Neural progenitor cell (in vitro differentiated cells): ENCODE measurements at regions not wholly inside any gene's neighbourhood (a gene's known extent, or its start where the extent isn't known, plus 50 kb on each side); places are given as distances from the start of the nearest gene placed in this dataset.
"Not testable (repeated sequence)": the region's sequence is repeated elsewhere in the genome, so short reads cannot be mapped to it uniquely, and the experiment has no call there.

ENCODE experiments used
- DNase-seq: peaks from one replicate; pipeline ENCODE4 v3.0.0-alpha.2; 2016; ENCODE audit warnings: low spot score
- H2AFZ ChIP-seq: fragments of 200-600 bp; sonication (generic); replicated peaks from 2 replicates; pipeline ENCODE4 v1.6.1; 2016; ENCODE audit warnings: antibody characterized with exemption
- H3F3A ChIP-seq: fragments of 200-600 bp; sonication (generic); 2 replicates; pipeline ENCODE4 v1.6.1; 2016; ENCODE audit warnings: antibody characterized with exemption, low read depth
- H3K27ac ChIP-seq: fragments of 200-600 bp; sonication (generic); 2 replicates; pipeline ENCODE4 v1.5.1; 2016; ENCODE audit warnings: mild to moderate bottlenecking
- H3K27me3 ChIP-seq: fragments of 200-600 bp; sonication (generic); 2 replicates; pipeline ENCODE4 v1.6.1; 2016; ENCODE audit warnings: mild to moderate bottlenecking, moderate library complexity
- H3K36me3 ChIP-seq: fragments of 200-600 bp; sonication (generic); 2 replicates; pipeline ENCODE4 v1.5.1; 2016
- H3K4me1 ChIP-seq: fragments of 200-600 bp; sonication (generic); 2 replicates; pipeline ENCODE4 v1.6.1; 2016; ENCODE audit warnings: mixed run types
- H3K4me2 ChIP-seq: fragments of 200-600 bp; sonication (generic); 2 replicates; pipeline ENCODE4 v1.6.1; 2016
- H3K4me3 ChIP-seq: fragments of 200-600 bp; sonication (generic); 2 replicates; pipeline ENCODE4 v1.5.1; 2016
- H3K79me2 ChIP-seq: fragments of 200-600 bp; sonication (generic); 2 replicates; pipeline ENCODE4 v1.6.1; 2016; ENCODE audit warnings: low read depth
- H3K9ac ChIP-seq: fragments of 200-600 bp; sonication (generic); 2 replicates; pipeline ENCODE4 v1.6.1; 2016
- H3K9me3 ChIP-seq: fragments of 200-600 bp; sonication (generic); 2 replicates; pipeline ENCODE4 v1.5.1; 2016; ENCODE audit warnings: low read depth
- H4K20me1 ChIP-seq: fragments of 200-600 bp; sonication (generic); 2 replicates; pipeline ENCODE4 v1.6.1; 2016; ENCODE audit warnings: low read depth
- H3K27ac Mint-ChIP-seq: 3 replicates; pipeline ENCODE4 v1.8.0; 2021; ENCODE audit warnings: mixed read lengths
- H3K27me3 Mint-ChIP-seq: 2 replicates; pipeline ENCODE4 v1.8.0; 2022; ENCODE audit warnings: low read depth, mild to moderate bottlenecking, inconsistent platforms, moderate library complexity, mixed read lengths; ENCODE audit not compliant: insufficient read depth
- H3K36me3 Mint-ChIP-seq: 3 replicates; pipeline ENCODE4 v1.8.0; 2021; ENCODE audit warnings: mixed read lengths
- H3K4me1 Mint-ChIP-seq: 3 replicates; pipeline ENCODE4 v1.8.0; 2021; ENCODE audit warnings: mixed read lengths
- H3K4me3 Mint-ChIP-seq: 3 replicates; pipeline ENCODE4 v1.8.0; 2021; ENCODE audit warnings: mild to moderate bottlenecking, moderate library complexity, mixed read lengths
- H3K9me3 Mint-ChIP-seq: 3 replicates; pipeline ENCODE4 v1.8.0; 2020; ENCODE audit warnings: mixed read lengths
- EZH2 ChIP-seq: fragments of 200-600 bp; sonication (generic); IDR thresholded peaks from 2 replicates; pipeline ENCODE4 v1.6.1; 2017; ENCODE audit warnings: antibody characterized with exemption, mild to moderate bottlenecking, moderate library complexity
- EZH2phosphoT487 ChIP-seq: fragments of 200-600 bp; sonication (generic); IDR thresholded peaks from 2 replicates; pipeline ENCODE4 v1.6.1; 2017; ENCODE audit warnings: antibody characterized with exemption
- TF ChIP-seq, protein P1 (sequence below): fragments of 200-600 bp; sonication (generic); IDR thresholded peaks from 2 replicates; pipeline ENCODE4 v1.5.1; 2017; ENCODE audit warnings: antibody characterized with exemption, mild to moderate bottlenecking

DNA sequence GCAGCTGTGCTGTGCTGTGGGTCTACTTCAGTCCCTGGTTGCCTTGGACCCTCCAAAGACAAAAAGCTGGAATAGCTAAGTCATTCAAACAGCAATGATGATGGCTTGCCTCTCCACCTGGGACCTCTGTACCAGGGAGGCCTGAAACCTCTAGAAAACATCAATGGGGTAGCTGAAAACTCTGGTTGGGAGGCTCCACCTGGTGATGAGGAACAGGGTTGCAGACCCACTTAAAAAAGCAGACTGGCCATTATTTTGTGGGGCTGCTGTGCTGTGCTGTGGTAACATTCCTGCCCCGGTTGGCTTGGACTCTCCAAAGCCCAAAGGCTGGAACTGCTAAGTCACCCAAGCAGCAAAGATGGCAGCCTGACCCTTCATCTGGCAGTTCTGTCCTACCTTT is 839.3 kb upstream of the ARRDC3 start:
- Histone ChIP-seq H3K9ac (no peak overlapping the region), H3K4me3 (no peak overlapping the region), H3K4me1 (no peaks in the 10 kb centered on the region), H3K4me2 (no peak overlapping the region), H3K27ac (no peak overlapping the region), H3K79me2 (no peaks in the 10 kb centered on the region), H2AFZ (no peak overlapping the region), H3K36me3 (no peaks in the 10 kb centered on the region), H3K27me3 (no peaks in the 10 kb centered on the region), H3K9me3 (no peaks in the 10 kb centered on the region), H4K20me1 (no peaks in the 10 kb centered on the region), H3F3A (no peaks in the 10 kb centered on the region)
- Mint-ChIP-seq H3K4me1 (no peaks in the 10 kb centered on the region), H3K4me3 (no peak overlapping the region), H3K9me3 (peaks cover 38% of the 10 kb centered on the region), H3K27me3 (peaks cover 2% of the 10 kb centered on the region), H3K27ac (no peak overlapping the region), H3K36me3 (peaks cover 8% of the 10 kb centered on the region)
- peak; percentile 8 for DNase-seq
- TF ChIP-seq, protein P1, sequence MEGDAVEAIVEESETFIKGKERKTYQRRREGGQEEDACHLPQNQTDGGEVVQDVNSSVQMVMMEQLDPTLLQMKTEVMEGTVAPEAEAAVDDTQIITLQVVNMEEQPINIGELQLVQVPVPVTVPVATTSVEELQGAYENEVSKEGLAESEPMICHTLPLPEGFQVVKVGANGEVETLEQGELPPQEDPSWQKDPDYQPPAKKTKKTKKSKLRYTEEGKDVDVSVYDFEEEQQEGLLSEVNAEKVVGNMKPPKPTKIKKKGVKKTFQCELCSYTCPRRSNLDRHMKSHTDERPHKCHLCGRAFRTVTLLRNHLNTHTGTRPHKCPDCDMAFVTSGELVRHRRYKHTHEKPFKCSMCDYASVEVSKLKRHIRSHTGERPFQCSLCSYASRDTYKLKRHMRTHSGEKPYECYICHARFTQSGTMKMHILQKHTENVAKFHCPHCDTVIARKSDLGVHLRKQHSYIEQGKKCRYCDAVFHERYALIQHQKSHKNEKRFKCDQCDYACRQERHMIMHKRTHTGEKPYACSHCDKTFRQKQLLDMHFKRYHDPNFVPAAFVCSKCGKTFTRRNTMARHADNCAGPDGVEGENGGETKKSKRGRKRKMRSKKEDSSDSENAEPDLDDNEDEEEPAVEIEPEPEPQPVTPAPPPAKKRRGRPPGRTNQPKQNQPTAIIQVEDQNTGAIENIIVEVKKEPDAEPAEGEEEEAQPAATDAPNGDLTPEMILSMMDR: peak; percentile 39
- no peak for TF ChIP-seq EZH2

DNA sequence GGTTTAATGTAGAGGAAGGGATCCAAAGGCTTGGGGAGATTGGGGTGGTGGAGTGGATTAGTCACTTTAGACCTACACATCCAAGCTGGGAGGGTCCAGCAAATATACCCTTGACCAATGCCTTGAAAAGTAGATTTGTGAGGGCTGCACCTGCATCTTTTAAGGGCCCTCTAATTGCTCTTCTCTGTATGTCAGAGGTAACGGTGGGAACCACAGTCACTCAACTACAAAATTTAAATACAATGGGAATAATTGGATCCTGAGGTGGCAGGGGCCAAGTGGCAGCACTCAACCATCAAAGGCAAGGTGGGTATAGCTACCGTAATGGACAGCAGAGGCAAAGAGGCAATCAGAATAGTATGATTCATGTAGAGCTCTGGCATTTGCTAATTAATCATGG is 833.7 kb upstream of the ARRDC3 start:
- DNase-seq, H3K36me3 ChIP-seq, H3K9me3 ChIP-seq, H3K4me2 ChIP-seq, H3K27me3 Mint-ChIP-seq, H3K9ac ChIP-seq, H3K27me3 ChIP-seq, H3K4me3 Mint-ChIP-seq, H3F3A ChIP-seq, H3K27ac ChIP-seq, H3K4me3 ChIP-seq, H2AFZ ChIP-seq, H3K27ac Mint-ChIP-seq, H4K20me1 ChIP-seq, H3K4me1 Mint-ChIP-seq, H3K79me2 ChIP-seq, H3K4me1 ChIP-seq: not testable (repeated sequence)
- Mint-ChIP-seq H3K36me3 (peaks cover 10% of the 10 kb centered on the region), H3K9me3 (peaks cover 49% of the 10 kb centered on the region)

DNA sequence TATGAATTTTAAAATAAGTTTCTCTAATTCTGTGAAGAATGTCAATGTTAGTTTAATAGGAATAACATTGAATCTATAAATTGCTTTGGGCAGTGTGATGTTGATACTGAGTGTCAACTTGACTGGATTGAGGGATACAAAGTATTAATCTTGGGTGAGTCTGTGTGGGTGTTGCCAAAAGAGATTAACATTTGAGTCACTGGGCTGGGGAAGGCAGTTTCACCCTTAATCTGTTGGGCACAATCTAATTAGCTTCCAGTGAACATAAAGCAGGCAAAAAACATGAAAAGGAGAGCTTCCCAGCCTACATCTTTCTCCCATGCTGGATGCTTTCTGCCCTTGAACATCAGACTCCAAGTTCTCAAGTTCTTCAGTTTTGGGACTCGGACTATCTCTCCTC is 832.0 kb upstream of the ARRDC3 start:
- Histone ChIP-seq H3K79me2 (no peaks in the 10 kb centered on the region), H3K36me3 (no peaks in the 10 kb centered on the region), H3F3A (no peaks in the 10 kb centered on the region), H4K20me1 (no peaks in the 10 kb centered on the region), H3K27ac (no peak overlapping the region), H3K9me3 (no peaks in the 10 kb centered on the region), H3K4me1 (no peaks in the 10 kb centered on the region), H3K4me2 (no peak overlapping the region), H3K4me3 (no peak overlapping the region), H3K27me3 (no peaks in the 10 kb centered on the region), H3K9ac (no peak overlapping the region), H2AFZ (no peak overlapping the region)
- Mint-ChIP-seq H3K4me3 (no peak overlapping the region), H3K9me3 (peaks cover 45% of the 10 kb centered on the region), H3K27me3 (peaks cover 6% of the 10 kb centered on the region), H3K36me3 (peaks cover 10% of the 10 kb centered on the region), H3K4me1 (no peaks in the 10 kb centered on the region), H3K27ac (no peak overlapping the region)
- TF ChIP-seq EZH2phosphoT487 (no peak), EZH2 (no peak)
- TF ChIP-seq, protein P1: no peak
- no peak for DNase-seq

DNA sequence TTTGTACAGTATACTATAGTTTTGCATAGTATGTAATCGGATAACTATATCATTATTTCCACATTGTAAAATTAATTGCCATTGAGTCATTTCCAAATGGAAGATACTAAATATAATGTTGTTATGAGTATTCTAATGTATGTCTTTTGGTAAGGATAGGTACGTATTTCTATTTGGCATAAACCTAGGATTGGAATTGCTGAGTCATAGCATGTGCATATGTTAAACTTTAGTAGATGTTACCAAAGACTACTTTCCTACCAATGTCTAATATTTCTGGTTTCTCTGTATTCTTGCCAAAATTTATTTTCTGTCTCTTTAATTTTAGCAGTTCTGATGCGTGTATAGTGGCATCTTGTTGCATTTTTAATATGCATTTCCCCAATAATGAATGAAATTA is 825.1 kb upstream of the ARRDC3 start:
- Histone ChIP-seq H4K20me1 (no peaks in the 10 kb centered on the region), H3F3A (no peaks in the 10 kb centered on the region), H3K9me3 (peaks cover 4% of the 10 kb centered on the region), H3K4me3 (no peak overlapping the region), H3K4me1 (peaks cover 3% of the 10 kb centered on the region), H3K9ac (no peak overlapping the region), H3K27me3 (no peaks in the 10 kb centered on the region), H3K4me2 (no peak overlapping the region), H3K36me3 (no peaks in the 10 kb centered on the region), H2AFZ (no peak overlapping the region), H3K79me2 (no peaks in the 10 kb centered on the region), H3K27ac (no peak overlapping the region)
- Mint-ChIP-seq H3K4me1 (peaks cover 4% of the 10 kb centered on the region), H3K27ac (no peak overlapping the region), H3K36me3 (peaks cover 5% of the 10 kb centered on the region), H3K27me3 (no peaks in the 10 kb centered on the region), H3K4me3 (no peak overlapping the region), H3K9me3 (peaks cover 27% of the 10 kb centered on the region)
- DNase-seq: no peak
- TF ChIP-seq, protein P1: no peak
- no peak for TF ChIP-seq EZH2phosphoT487
- TF ChIP-seq EZH2: no peak
